T-helper 2 cell (primary cell): ENCODE measurements at regions not wholly inside any gene's neighbourhood (a gene's known extent, or its start where the extent isn't known, plus 50 kb on each side); places are given as distances from the start of the nearest gene placed in this dataset.
A peak's percentile ranks its signal among the peaks of the same experiment; 100 is the strongest.
"Not testable (repeated sequence)": the region's sequence is repeated elsewhere in the genome, so short reads cannot be mapped to it uniquely, and the experiment has no call there.

Source experiments
- DNase-seq, 5 experiments: peaks; one replicate each; pipeline versions ENCODE4 v3.0.0 to v3.0.0-alpha.2; 2012 to 2022

DNA sequence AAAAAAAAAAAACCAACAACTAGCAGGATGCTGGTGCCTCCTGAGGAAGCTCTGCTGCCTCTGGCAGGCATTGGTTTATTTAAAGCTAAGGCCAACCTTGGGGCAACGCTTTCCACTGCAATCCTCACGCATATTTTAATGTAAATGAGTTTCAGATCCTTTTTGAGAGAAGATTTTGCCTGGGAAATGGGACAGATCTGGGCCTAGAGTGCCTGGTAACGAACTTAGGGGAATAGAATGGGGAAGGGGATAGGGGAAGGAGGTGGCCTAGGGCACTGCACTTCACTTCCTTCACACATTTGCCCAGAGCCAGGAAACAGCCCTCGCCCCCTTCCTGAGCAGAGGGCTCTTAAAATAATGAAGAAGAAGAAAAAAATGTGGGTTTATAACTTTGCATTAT is 132.7 kb upstream of the TMEM170B start:
- DNase-seq: no peak

DNA sequence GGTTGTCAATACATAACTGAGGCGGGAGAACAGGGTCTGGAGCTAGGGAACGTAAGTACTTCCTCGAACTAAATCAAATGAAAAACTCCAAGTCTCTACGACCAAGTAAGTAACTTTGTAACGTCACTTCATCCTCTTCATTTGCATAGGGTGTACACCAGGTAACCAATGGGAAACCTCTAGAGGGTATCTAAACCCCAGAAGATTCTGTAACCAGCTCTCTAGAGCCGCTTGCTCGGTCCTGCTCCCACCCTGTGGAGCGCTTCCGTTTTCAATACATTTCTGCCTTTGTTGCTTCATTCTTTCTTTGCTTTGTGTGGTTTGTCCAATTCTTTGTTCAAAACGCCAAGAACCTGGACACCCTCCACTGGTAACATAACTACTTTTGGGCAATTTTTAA is 133.5 kb upstream of the TMEM170B start:
- no peak for DNase-seq

DNA sequence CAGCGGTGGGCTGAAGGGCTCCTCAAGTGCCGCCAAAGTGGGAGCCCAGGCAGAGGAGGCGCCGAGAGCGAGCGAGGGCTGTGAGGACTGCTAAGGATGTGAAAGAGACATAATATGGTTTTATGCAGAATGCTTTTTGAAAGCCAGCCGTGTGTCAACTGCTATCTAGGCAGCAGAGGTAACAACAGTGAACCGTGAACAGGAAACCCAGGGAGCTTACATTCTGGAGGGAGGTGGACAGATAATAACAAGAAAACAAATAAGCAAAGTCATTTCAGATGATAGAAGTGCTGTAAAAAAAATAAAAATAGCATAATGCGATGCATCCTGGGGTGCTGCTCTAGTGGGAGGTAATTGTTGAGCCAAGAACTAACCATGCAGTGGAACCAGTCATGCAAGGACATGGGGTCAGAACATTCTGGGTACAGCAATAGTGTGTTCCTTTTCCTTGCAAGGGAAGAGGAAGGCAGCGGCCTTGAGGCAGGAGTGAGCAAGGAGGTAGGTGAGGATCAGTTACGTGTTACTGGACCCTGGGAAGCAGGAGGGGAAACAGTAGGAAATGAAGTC is 134.4 kb upstream of the TMEM170B start:
- peak in 1 of 5 experiments; percentile 27 for DNase-seq

DNA sequence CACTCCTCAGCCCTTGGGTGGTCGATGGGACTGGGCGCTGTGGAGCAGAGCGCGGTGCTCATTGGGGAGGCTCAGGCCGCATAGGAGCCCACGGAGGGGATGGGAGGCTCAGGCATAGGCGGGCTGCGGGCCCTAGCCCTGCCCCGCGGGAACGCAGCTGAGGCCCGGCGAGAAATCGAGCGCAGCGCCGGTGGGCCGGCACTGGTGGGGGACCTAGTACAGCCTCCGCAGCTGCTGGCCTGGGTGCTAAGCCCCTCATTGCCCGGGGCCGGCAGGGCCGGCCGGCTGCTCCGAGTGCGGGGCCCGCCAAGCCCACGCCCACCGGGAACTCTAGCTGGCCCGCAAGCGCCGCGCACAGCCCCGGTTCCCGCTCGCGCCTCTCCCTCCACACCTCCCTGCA is 135.0 kb upstream of the TMEM170B start:
- not testable (repeated sequence) for DNase-seq

DNA sequence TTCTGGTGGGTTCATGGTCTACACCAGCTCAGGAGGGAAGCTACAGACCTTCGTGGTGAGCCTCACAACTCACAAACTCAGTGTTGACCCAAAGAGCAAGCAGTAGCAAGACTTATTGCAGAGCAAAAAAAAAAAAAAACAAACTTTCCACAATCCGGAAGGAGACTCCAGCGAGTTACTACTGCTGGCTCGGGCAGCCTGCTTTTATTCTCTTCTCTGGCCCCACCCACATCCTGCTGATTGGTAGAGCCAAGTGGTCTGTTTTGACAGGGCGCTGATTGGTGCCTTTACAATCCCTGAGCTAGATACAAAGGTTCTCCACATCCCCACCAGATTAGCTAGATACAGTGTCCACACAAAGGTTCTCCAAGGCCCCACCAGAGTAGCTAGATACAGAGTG is 135.6 kb upstream of the TMEM170B start:
- DNase-seq: not testable (repeated sequence)

DNA sequence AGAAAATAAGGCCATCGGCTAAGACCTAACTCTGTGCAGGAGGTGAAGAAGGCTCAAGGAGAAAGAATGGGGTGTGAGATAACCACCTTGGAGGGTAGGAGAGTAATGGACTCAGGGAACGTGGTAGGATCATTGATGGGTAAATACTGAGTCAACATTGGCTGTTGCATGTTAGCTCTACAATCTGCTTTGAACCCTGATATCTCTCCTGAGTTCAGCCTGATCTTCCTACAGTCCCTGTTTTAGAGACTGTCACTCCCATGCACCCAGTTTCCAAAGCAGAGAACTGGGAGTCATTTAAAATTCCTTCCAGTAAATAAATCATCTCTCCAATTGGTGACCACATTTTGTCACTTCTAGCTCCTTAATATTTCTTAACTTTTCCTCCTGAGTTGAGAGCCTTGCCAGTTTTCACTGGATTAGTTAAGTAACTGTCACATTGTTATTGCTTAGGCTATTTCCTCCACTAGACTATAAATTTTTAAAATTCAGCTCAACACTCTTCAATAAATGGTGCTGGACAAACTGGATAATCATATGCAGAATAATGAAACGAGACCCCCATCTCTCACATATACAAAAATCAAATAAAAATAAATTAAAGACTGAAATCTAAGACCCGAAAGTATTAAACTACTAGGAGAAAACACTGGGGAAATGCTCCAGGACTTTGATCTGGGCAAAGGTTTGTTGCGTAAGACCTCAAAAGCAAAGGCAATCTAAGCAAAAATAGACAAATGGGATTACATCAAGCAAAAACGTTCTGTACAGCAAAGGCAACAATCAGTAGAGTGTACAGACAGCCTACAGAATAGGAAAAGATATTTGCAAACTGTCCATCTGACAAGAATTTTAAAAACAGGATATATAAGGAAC is 138.9 kb upstream of the TMEM170B start:
- DNase-seq: no peak

DNA sequence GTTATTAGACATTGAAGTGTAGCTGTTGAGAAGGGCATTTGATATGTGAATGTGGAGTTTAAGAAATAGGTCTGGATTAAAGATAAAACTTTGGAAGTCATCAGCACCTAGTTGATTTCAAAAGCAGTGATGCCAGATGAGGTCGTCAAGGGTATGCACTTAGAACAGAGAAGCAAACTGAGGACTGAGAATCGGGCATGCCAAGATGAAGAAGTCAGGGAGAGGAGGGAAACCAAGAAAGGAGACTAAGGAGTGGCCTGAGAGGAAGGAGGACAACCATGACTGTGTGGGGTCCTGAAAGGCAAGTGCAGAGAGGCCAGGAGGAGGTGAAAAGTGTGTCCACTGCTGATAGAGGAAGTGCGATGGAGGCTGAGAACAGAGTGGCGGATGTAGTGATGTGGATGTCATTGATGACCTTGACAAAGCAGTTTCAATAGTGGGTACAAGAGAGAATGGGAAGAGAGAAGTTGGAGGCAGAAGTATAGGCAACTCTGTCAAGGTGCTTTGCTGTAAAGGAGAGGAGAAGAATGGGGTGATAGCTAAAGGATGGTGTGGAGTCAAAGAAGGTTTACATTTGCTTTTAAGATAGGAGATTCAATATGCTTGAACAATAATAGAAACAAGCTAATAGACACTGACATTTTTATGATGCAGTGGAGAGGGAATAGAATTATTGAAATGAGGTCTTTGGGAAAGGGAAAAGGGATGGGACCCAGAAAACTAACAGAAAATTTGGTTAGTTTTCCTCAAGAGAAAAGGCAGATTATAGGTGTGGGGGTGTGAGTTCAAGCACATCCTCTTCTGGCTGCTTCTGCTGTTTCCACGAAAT is 139.7 kb upstream of the TMEM170B start:
- DNase-seq: no peak

DNA sequence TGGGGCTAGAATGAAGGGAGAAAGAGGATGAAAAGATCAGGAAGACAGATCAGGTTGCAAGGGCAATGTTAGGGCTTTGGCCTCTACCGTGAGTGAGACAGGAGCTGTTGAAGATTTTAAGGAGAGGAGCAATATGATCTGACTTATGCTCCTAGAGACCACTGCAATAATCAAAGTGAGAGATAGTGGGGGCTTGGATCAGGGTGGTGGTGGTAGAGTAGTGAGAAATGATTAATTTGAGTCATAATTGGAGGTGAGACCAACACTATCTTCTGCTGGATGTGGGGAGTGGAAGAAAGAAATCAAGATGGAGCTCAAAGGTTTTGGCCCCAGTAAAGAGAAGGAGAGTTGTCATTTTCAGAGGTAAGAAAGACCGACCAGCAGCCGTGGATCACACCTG is 140.7 kb upstream of the TMEM170B start:
- no peak for DNase-seq

DNA sequence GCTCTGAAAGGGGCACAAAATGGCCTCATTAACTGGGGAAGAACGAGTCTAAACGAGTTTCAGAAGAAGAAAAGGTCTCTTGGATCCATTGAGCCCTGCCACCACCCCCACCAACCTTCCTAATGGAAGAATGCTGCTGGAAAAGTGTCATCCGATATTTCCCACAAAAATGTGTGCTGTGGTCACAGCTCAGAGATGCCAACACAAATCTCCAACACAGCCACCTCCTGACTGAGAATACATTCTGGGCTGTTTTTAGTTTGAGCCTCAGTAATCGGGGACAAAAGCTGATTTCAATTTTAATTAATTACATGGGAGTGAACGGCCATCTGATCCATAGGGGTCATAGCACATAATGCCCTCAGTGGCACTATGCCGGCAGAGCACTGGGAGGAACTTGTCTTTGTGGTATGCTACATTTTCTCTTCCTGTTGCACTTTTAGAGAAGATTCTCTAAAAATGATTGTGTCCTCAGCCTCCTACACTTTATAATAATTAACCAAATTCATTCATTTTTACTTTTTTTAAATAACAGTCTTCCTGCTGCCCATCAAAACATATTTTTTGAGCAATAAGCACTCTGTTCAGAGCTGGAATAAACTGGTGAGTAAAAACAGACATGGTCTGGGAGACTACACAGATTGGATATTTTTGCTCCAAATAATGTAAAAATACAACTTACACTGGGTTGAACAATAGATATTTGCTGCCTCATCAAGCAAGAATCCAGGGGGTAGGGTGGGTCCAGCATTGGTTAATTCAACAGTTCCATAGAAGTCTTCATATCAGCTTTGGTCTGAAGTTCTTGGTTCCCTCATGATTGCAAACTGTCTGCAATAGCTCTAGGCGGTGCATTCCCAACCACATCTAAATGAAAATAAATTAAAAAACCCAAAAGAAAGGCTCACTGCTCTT is 143.6 kb upstream of the TMEM170B start:
- no peak for DNase-seq

DNA sequence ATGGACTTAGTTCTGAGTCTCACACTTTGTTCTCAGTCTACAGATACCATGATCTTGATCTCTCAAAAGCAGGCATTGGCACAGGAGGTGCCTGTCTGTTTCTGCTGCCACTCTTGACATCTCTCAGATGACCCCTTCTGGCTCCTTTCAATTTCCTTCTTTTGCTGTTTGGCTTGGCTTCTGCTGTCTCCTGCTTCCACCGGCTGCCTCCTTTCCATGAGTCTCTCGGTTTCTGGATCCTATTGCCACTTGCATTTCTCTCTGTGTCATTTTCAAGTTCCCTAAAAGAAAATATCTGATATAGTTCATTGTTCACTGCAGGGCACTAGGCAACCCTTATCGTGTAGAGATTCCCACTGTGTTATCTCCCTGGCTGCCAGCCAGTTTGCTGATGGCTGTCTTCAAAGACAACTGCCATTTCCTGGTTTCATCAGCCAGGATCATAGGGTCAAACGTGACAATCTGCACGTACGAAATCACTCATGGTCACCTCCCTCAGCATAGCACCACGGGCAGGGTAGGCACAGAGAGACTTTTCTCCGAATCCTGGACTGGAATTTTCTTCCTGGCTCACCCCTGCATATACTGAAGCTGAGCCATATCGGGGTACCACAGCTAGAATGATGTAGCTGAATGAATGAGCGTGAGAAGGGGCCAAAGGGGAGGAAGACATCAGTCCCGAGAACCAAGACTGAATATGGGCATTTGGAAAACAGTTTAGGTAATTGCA is 144.6 kb upstream of the TMEM170B start:
- DNase-seq: no peak

DNA sequence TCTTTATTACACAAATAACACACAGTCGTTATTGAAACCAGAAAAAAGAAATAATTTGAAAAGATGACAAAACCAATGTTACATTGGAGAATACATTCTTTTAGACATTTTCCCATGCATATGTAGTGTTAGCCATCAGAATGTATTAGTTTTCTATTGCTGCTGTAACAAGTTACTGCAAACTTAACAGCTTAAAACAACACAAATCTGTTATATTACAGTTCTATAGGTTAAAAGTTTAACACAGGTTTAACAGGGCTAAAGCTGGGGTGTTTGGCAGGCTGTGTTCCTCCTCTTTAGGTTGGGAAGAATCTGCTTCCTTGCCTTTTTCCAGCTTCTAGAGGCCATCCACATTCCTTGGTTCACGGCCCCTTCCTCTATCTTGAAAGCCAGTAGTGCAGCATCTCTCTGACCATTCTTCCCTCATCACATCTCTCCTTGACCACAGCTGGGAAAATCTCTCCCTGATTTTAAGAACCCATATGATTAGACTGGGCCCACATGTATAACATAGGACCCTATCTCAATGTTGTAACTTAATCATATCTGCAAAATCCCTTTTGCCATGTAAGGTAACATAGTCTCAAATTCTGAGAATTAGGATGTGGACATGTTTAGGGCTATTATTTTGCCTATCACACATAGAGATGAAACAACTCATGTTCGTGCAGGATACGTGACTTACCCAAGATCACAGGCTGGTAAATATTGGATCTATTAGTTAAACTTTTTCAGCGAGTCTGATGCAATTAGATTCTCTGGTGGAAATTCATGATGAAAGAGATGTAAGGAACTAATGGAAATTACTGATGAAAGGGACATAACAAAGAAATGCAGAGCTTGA is 145.4 kb upstream of the TMEM170B start:
- DNase-seq: no peak

DNA sequence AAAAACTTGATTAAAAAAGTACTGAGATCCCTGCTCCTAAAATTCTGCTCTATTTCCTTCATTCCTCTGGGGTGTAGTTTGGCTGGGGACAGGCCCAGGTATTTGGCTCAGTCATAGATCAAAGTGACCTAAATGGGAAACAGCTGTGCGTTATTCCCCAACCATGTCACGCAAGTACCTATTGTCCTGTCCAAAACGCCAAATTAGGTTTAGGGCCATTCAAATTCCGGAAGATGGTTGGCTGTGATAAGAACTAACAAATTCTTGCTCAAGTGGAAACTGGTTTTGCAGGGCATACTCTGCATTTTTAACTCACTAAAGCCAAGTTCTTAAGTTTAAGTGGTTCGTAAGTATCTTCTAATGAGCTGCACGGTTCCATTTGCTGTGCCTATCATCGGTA is 147.6 kb upstream of the TMEM170B start:
- DNase-seq: no peak

DNA sequence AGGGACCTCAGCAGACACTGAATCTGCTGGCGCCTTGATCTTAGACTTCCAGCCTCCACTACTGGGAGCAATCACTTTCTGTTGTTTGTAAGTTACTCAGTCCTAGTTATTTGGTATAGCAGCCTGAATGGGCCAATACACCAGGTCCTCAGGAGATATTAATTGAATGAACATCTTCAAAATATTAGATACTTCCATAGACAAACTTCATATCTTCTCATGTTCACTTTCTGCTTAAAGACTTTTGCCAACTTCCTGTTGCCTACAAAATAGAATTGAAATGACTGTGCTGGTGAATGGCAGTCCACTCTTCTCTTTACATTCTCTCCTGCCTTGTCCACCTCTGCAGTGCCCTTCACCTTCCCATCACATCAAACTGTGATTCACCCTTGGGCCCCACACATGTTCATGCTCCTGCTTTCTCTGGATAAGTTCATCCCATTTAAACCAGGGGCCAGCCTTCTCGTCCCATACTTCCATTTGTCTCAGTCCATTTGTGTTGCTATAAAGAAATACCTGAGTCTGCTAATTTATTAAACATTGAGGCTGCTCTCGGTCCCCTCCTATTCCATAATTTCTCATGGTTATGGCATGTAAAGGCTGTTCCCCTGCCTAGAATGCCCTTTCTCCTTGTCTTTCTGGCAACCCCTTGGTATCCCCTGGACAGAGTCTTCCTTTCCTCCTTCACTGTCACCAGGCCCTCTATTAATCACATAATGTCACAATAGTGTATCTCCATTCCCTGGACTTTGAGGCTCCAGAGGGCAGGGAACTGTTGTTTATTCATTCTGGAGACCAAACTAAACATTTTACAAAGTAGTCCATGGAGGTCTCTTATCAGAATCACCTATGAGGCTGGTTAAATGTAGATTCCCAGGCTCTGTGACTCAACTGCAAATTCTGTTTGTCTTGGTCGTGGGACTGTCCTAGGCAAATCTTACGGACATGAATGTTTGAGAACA is 148.3 kb upstream of the TMEM170B start:
- peak in 1 of 5 experiments; percentile 29 for DNase-seq

DNA sequence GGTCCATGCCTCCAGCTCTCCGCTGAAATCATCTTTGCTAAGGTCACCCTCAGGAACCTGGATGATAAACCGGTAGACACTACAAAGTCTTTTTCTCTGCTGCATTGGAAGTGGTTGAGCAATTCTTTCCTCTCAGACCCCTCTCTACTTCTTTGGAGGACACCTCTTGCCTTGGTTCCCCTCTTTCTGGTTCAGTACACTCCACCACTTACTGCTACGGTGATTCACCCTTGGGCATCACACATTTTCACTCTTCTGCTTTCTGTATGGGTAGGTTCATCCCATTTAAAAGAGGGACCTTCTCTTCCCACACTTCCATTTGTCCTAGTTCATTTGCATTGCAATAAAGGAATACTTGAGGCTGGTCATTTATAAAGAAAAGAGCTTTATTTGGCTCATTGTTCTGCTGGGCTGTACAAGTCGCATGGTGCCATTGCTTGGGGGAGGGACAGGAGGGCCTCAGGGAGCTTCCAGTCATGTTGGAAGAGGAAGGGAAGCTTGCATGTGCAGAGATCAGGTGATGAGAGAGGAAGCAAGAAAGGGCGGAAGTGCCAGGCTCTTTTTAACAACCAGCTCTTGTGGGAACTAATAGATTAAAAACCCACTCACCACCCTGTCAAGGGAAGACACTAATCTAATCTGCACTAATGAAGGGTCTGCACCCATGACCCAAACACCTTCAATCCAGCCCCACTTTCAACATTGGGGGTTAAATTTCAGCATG is 149.7 kb upstream of the TMEM170B start:
- DNase-seq: no peak

DNA sequence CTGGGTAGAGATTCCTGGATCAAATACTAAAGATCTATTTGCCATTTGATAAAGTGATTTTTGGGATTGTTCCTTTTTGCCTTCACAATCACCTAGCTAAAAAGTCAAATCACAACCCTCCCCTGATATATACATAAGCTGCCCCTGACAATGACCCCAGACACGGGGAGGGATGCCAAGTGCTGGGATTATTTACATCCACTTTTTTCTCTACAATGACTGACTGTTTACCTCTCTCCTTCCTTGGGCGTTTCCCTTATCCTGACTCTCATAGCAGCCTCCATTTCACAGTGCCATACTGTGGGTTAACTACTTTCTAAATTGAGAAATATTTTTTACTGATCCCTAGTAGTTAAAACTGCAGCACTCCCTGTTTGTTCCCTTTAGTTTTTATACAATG is 150.8 kb upstream of the TMEM170B start:
- DNase-seq: peak in 1 of 5 experiments; percentile 33

DNA sequence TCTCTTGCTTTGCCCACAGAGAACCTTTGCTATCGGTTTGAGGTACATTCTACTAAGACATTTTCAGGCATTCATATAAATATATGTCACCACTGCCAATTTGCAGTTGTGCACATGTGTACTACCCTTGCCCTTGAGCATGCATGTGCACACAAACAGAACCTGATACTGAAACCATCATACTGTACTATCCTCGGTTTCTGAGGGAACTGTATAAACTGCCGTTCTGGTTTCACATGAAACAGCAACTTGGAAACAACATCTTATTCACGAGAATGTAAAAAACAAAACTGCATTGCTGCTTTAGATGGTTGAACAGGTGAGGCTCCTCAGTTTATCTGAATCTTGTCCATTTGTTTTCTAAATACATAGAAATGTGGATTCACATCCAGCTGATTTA is 151.2 kb upstream of the TMEM170B start:
- DNase-seq: peak in 1 of 5 experiments; percentile 91

DNA sequence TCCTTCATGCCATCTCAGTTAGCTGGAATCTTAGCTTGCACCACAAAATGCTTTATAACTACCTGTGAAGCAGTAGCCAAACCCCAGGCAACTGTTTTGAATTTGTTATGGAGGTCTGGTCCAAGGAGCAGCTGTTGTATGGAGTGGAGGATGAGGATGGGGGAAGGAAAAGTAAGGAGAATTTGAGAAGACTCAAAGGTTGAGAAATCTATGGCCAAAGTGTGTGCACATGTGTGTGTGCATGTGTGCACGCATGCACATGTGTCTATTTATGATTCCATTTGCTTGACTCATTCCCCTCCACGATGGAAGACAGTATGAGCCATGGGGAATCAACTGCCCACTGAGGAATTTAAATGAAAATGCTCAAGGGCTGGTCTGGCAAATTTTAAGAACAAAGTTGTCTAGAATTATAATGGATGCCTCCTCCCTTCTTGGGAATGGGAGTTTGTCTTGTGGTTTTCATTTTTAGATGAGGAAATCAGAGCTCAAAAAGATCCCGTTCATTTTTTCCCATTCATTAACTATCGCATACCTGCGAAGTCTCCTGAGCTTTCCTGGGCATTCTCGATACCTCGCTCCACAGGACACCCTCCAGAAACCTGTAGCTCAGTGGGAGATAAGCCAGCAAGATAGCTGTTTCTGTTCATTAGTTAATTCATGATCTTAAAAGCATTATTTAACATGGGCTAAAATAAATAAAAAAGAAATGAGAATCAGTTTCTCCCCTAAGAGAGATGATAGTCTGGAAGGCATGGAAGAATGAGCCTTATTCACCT is 152.3 kb upstream of the NEDD9 start:
- no peak for DNase-seq
